ENCODE measurements at regions not wholly inside any gene's neighbourhood (a gene's known extent, or its start where the extent isn't known, plus 50 kb on each side); places are given as distances from the start of the nearest gene placed in this dataset.

DNA sequence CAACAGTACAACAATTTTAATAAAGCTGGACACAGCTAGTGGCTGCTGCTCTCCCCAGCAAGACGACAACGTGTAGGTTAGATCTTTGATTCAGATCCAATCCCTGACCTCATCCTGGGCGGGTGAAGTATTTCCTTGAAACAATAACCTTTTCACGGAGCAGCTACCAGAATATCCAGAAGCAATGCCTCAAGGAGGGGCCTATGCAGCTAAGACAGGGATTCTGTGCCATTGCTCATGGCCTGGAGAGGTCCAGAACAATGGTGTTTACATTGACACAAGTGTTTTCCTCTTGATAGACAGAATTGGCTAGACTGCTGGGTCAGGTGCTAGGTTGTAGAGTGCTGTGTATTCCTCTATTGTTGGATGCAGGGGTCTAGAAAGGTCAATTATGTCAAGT lies 520.1 kb downstream of the BCL11A start:
- TF ChIP-seq POLR2A (IDR thresholded peaks at IDR 0.05) = no peak
- TF ChIP-seq, protein P1, sequence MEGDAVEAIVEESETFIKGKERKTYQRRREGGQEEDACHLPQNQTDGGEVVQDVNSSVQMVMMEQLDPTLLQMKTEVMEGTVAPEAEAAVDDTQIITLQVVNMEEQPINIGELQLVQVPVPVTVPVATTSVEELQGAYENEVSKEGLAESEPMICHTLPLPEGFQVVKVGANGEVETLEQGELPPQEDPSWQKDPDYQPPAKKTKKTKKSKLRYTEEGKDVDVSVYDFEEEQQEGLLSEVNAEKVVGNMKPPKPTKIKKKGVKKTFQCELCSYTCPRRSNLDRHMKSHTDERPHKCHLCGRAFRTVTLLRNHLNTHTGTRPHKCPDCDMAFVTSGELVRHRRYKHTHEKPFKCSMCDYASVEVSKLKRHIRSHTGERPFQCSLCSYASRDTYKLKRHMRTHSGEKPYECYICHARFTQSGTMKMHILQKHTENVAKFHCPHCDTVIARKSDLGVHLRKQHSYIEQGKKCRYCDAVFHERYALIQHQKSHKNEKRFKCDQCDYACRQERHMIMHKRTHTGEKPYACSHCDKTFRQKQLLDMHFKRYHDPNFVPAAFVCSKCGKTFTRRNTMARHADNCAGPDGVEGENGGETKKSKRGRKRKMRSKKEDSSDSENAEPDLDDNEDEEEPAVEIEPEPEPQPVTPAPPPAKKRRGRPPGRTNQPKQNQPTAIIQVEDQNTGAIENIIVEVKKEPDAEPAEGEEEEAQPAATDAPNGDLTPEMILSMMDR (IDR thresholded peaks at IDR 0.05) = no peak
- no peak for TF ChIP-seq EP300 (IDR thresholded peaks at IDR 0.05)
